ENCODE measurements at regions not wholly inside any gene's neighbourhood (a gene's known extent, or its start where the extent isn't known, plus 50 kb on each side); places are given as distances from the start of the nearest gene placed in this dataset.

- H2BK15ac ChIP-seq (ENCODE audit: low read depth, poor library complexity, severe bottlenecking), result no peak overlapping the region
- H2AK5ac ChIP-seq (ENCODE audit: low read length, severe bottlenecking), result no peak overlapping the region
- no peaks in the 10 kb centered on the region for H3K4me1 ChIP-seq (ENCODE audit: control insufficient read depth, insufficient read depth, low read depth, low read length)
- no peak overlapping the region for H2BK5ac ChIP-seq (ENCODE audit: low read depth, low read length, poor library complexity, severe bottlenecking)
- H3K27me3 ChIP-seq (ENCODE audit: control insufficient read depth in 1 of 2, insufficient read depth in 1 of 2, low read length in 2 of 2), result peaks cover 0 to 5% of the 10 kb centered on the region in 2 experiments
- no peak overlapping the region for H2AFZ ChIP-seq (ENCODE audit: low read depth, low read length)
- H3K27ac ChIP-seq (ENCODE audit: low read length, poor library complexity, severe bottlenecking), result no peak overlapping the region
- WGBS, result no CpG with 5 or more reads among the region's 4 CpGs
- no peak overlapping the region for H3K9ac ChIP-seq (ENCODE audit: low read length)
- no peak overlapping the region for H3K4me3 ChIP-seq (ENCODE audit: insufficient read depth in 1 of 2, low read depth in 1 of 2, low read length in 2 of 2)
- peaks cover 43% of the 10 kb centered on the region for H3K9me3 ChIP-seq (ENCODE audit: control insufficient read depth, low read length)
- H4K8ac ChIP-seq (ENCODE audit: low read length), result no peak overlapping the region
- H3K79me1 ChIP-seq (replicated peaks; ENCODE audit: low read length, poor library complexity, severe bottlenecking), result no peaks in the 10 kb centered on the region
- no peak overlapping the region for H2BK120ac ChIP-seq (ENCODE audit: low read depth, low read length)
- no peak overlapping the region for H3K14ac ChIP-seq (ENCODE audit: low read length in 2 of 2)
- no peak overlapping the region for H3K4me2 ChIP-seq (ENCODE audit: low read length, poor library complexity, severe bottlenecking)
- H2BK12ac ChIP-seq (ENCODE audit: low read length in 2 of 2), result no peak overlapping the region
- no peak overlapping the region for H3K18ac ChIP-seq (ENCODE audit: low read depth in 1 of 2, low read length in 2 of 2)
- no peak overlapping the region for H4K91ac ChIP-seq (ENCODE audit: low read length)
- no peaks in the 10 kb centered on the region for H3K36me3 ChIP-seq (ENCODE audit: control insufficient read depth in 1 of 2, insufficient read depth in 2 of 2, low read depth in 1 of 2, low read length in 2 of 2)
- DNase-seq, result no peak
- H3K4ac ChIP-seq (ENCODE audit: low read depth in 1 of 2, low read length in 2 of 2), result no peak overlapping the region
- no peak overlapping the region for H3K23ac ChIP-seq (ENCODE audit: low read length in 2 of 2)
These were observed 84.7 kb upstream of the OLFM1 start for GRCh38 chr9:135002802-135003201.

GRCh38 chr9:135004772-135005171 lies 82.7 kb upstream of the OLFM1 start:
- no peak overlapping the region for H2AK5ac ChIP-seq (ENCODE audit: low read length, severe bottlenecking)
- H3K9me3 ChIP-seq (ENCODE audit: control insufficient read depth, low read length), result peaks cover 25% of the 10 kb centered on the region
- H2BK12ac ChIP-seq (ENCODE audit: low read length in 2 of 2), result no peak overlapping the region
- H3K27ac ChIP-seq (ENCODE audit: low read length, poor library complexity, severe bottlenecking), result no peak overlapping the region
- H3K27me3 ChIP-seq (ENCODE audit: control insufficient read depth in 1 of 2, insufficient read depth in 1 of 2, low read length in 2 of 2), result peaks cover 0 to 5% of the 10 kb centered on the region in 2 experiments
- no peaks in the 10 kb centered on the region for H3K36me3 ChIP-seq (ENCODE audit: control insufficient read depth in 1 of 2, insufficient read depth in 2 of 2, low read depth in 1 of 2, low read length in 2 of 2)
- H3K4me1 ChIP-seq (ENCODE audit: control insufficient read depth, insufficient read depth, low read depth, low read length), result no peaks in the 10 kb centered on the region
- no peak overlapping the region for H3K9ac ChIP-seq (ENCODE audit: low read length)
- no peak for DNase-seq
- no peak overlapping the region for H3K23ac ChIP-seq (ENCODE audit: low read length in 2 of 2)
- no peak overlapping the region for H2BK15ac ChIP-seq (ENCODE audit: low read depth, poor library complexity, severe bottlenecking)
- H2BK5ac ChIP-seq (ENCODE audit: low read depth, low read length, poor library complexity, severe bottlenecking), result no peak overlapping the region
- no peak overlapping the region for H3K4me2 ChIP-seq (ENCODE audit: low read length, poor library complexity, severe bottlenecking)
- WGBS, result 82% methylated on average over 2 of the region's 2 CpGs
- no peak overlapping the region for H4K8ac ChIP-seq (ENCODE audit: low read length)
- H3K79me1 ChIP-seq (replicated peaks; ENCODE audit: low read length, poor library complexity, severe bottlenecking), result no peaks in the 10 kb centered on the region
- H3K4ac ChIP-seq (ENCODE audit: low read depth in 1 of 2, low read length in 2 of 2), result no peak overlapping the region
- no peak overlapping the region for H3K18ac ChIP-seq (ENCODE audit: low read depth in 1 of 2, low read length in 2 of 2)
- H4K91ac ChIP-seq (ENCODE audit: low read length), result no peak overlapping the region
- H2BK120ac ChIP-seq (ENCODE audit: low read depth, low read length), result no peak overlapping the region
- no peak overlapping the region for H3K14ac ChIP-seq (ENCODE audit: low read length in 2 of 2)
- no peak overlapping the region for H3K4me3 ChIP-seq (ENCODE audit: insufficient read depth in 1 of 2, low read depth in 1 of 2, low read length in 2 of 2)
- no peak overlapping the region for H2AFZ ChIP-seq (ENCODE audit: low read depth, low read length)

- Histone ChIP-seq H3K18ac (ENCODE audit: low read depth in 1 of 2, low read length in 2 of 2) (no peak overlapping the region), H3K27ac (ENCODE audit: low read length, poor library complexity, severe bottlenecking) (no peak overlapping the region), H3K4me1 (ENCODE audit: control insufficient read depth, insufficient read depth, low read depth, low read length) (no peaks in the 10 kb centered on the region), H3K9me3 (ENCODE audit: control insufficient read depth, low read length) (peaks cover 3% of the 10 kb centered on the region), H3K9ac (ENCODE audit: low read length) (no peak overlapping the region), H3K4me2 (ENCODE audit: low read length, poor library complexity, severe bottlenecking) (no peak overlapping the region), H3K4ac (ENCODE audit: low read depth in 1 of 2, low read length in 2 of 2) (no peak overlapping the region), H3K23ac (ENCODE audit: low read length in 2 of 2) (no peak overlapping the region), H4K91ac (ENCODE audit: low read length) (no peak overlapping the region), H2BK12ac (ENCODE audit: low read length in 2 of 2) (no peak overlapping the region), H2AFZ (ENCODE audit: low read depth, low read length) (no peak overlapping the region), H2BK5ac (ENCODE audit: low read depth, low read length, poor library complexity, severe bottlenecking) (no peak overlapping the region), H2BK120ac (ENCODE audit: low read depth, low read length) (no peak overlapping the region), H3K36me3 (ENCODE audit: control insufficient read depth in 1 of 2, insufficient read depth in 2 of 2, low read depth in 1 of 2, low read length in 2 of 2) (no peaks in the 10 kb centered on the region), H3K4me3 (ENCODE audit: insufficient read depth in 1 of 2, low read depth in 1 of 2, low read length in 2 of 2) (no peak overlapping the region), H2BK15ac (ENCODE audit: low read depth, poor library complexity, severe bottlenecking) (no peak overlapping the region), H3K79me1 (replicated peaks; ENCODE audit: low read length, poor library complexity, severe bottlenecking) (no peaks in the 10 kb centered on the region), H4K8ac (ENCODE audit: low read length) (no peak overlapping the region), H3K27me3 (ENCODE audit: control insufficient read depth in 1 of 2, insufficient read depth in 1 of 2, low read length in 2 of 2) (peaks cover 0 to 8% of the 10 kb centered on the region in 2 experiments), H3K14ac (ENCODE audit: low read length in 2 of 2) (no peak overlapping the region), H2AK5ac (ENCODE audit: low read length, severe bottlenecking) (no peak overlapping the region)
- no peak for DNase-seq
- 82% methylated on average over 19 of the region's 19 CpGs for WGBS
These were observed 80.4 kb upstream of the OLFM1 start for GRCh38 chr9:135006911-135007570.

GRCh38 chr9:135007601-135008000 lies 79.9 kb upstream of the OLFM1 start:
- Histone ChIP-seq H3K14ac (ENCODE audit: low read length in 2 of 2) (no peak overlapping the region), H2AK5ac (ENCODE audit: low read length, severe bottlenecking) (no peak overlapping the region), H3K27ac (ENCODE audit: low read length, poor library complexity, severe bottlenecking) (no peak overlapping the region), H3K9ac (ENCODE audit: low read length) (no peak overlapping the region), H2BK120ac (ENCODE audit: low read depth, low read length) (no peak overlapping the region), H3K27me3 (ENCODE audit: control insufficient read depth in 1 of 2, insufficient read depth in 1 of 2, low read length in 2 of 2) (peaks cover 0 to 6% of the 10 kb centered on the region in 2 experiments), H3K9me3 (ENCODE audit: control insufficient read depth, low read length) (no peaks in the 10 kb centered on the region), H3K4me3 (ENCODE audit: insufficient read depth in 1 of 2, low read depth in 1 of 2, low read length in 2 of 2) (no peak overlapping the region), H3K4ac (ENCODE audit: low read depth in 1 of 2, low read length in 2 of 2) (no peak overlapping the region), H4K91ac (ENCODE audit: low read length) (no peak overlapping the region), H3K4me1 (ENCODE audit: control insufficient read depth, insufficient read depth, low read depth, low read length) (no peaks in the 10 kb centered on the region), H3K18ac (ENCODE audit: low read depth in 1 of 2, low read length in 2 of 2) (no peak overlapping the region), H2BK15ac (ENCODE audit: low read depth, poor library complexity, severe bottlenecking) (no peak overlapping the region), H3K79me1 (replicated peaks; ENCODE audit: low read length, poor library complexity, severe bottlenecking) (no peaks in the 10 kb centered on the region), H3K36me3 (ENCODE audit: control insufficient read depth in 1 of 2, insufficient read depth in 2 of 2, low read depth in 1 of 2, low read length in 2 of 2) (no peaks in the 10 kb centered on the region), H4K8ac (ENCODE audit: low read length) (no peak overlapping the region), H3K4me2 (ENCODE audit: low read length, poor library complexity, severe bottlenecking) (no peak overlapping the region), H2BK12ac (ENCODE audit: low read length in 2 of 2) (no peak overlapping the region), H2BK5ac (ENCODE audit: low read depth, low read length, poor library complexity, severe bottlenecking) (no peak overlapping the region), H3K23ac (ENCODE audit: low read length in 2 of 2) (no peak overlapping the region), H2AFZ (ENCODE audit: low read depth, low read length) (no peak overlapping the region)
- WGBS, result 69% methylated on average over 11 of the region's 11 CpGs
- DNase-seq, result no peak

All from mesenchymal stem cell (in vitro differentiated cells and primary cell).